D341Med (cell line): ENCODE measurements at regions not wholly inside any gene's neighbourhood (a gene's known extent, or its start where the extent isn't known, plus 50 kb on each side); places are given as distances from the start of the nearest gene placed in this dataset.
A peak's percentile ranks its signal among the peaks of the same experiment; 100 is the strongest.
"Not testable (repeated sequence)": the region's sequence is repeated elsewhere in the genome, so short reads cannot be mapped to it uniquely, and the experiment has no call there.

Experiments
- DNase-seq: peaks from one replicate; pipeline ENCODE4 v3.0.0; 2012; ENCODE audit warnings: low spot score

GRCh38 chr2:192773044-192773443 lies 578.3 kb upstream of the TMEFF2 start:
- DNase-seq: no peak

- DNase-seq: peak; percentile 33
Observed at GRCh38 chr2:192749611-192750200, 555.0 kb upstream of the TMEFF2 start.

GRCh38 chr2:192741889-192742288 lies 547.2 kb upstream of the TMEFF2 start:
- peak; percentile 15 for DNase-seq

GRCh38 chr2:192735447-192735846 lies 540.7 kb upstream of the TMEFF2 start:
- no peak for DNase-seq

GRCh38 chr2:192729369-192729768 lies 534.6 kb upstream of the TMEFF2 start:
- DNase-seq: no peak

GRCh38 chr2:192725991-192726390 lies 531.3 kb upstream of the TMEFF2 start:
- DNase-seq: no peak

- no peak for DNase-seq
Observed at GRCh38 chr2:192719629-192720028, 524.9 kb upstream of the TMEFF2 start.

GRCh38 chr2:192718340-192718739 lies 523.6 kb upstream of the TMEFF2 start:
- DNase-seq: no peak

- no peak for DNase-seq
Observed at GRCh38 chr2:192700934-192701333, 506.2 kb upstream of the TMEFF2 start.

- no peak for DNase-seq
Observed at GRCh38 chr2:192697880-192698279, 503.1 kb upstream of the TMEFF2 start.

- no peak for DNase-seq
Observed at GRCh38 chr2:192696857-192697256, 502.1 kb upstream of the TMEFF2 start.

- no peak for DNase-seq
Observed at GRCh38 chr2:192687015-192687414, 492.3 kb upstream of the TMEFF2 start.

GRCh38 chr2:192682511-192682910 lies 487.8 kb upstream of the TMEFF2 start:
- not testable (repeated sequence) for DNase-seq

GRCh38 chr2:192675681-192676080 lies 480.9 kb upstream of the TMEFF2 start:
- DNase-seq: no peak

GRCh38 chr2:192669505-192670091 lies 474.9 kb upstream of the TMEFF2 start:
- DNase-seq: no peak

- not testable (repeated sequence) for DNase-seq
Observed at GRCh38 chr2:192660555-192660954, 465.8 kb upstream of the TMEFF2 start.

- DNase-seq: no peak
Observed at GRCh38 chr2:192657362-192657761, 462.6 kb upstream of the TMEFF2 start.

GRCh38 chr2:192655916-192656315 lies 461.2 kb upstream of the TMEFF2 start:
- DNase-seq: peak; percentile 41

- DNase-seq: no peak
Observed at GRCh38 chr2:192645811-192646598, 451.3 kb upstream of the TMEFF2 start.

- no peak for DNase-seq
Observed at GRCh38 chr2:192634557-192634956, 439.8 kb upstream of the TMEFF2 start.

GRCh38 chr2:192628017-192628416 lies 433.3 kb upstream of the TMEFF2 start:
- DNase-seq: no peak

GRCh38 chr2:192615105-192615504 lies 420.4 kb upstream of the TMEFF2 start:
- DNase-seq: no peak

GRCh38 chr2:192604295-192604694 lies 409.6 kb upstream of the TMEFF2 start:
- no peak for DNase-seq
